Testis (tissue), 2 donors: ENCODE measurements at regions not wholly inside any gene's neighbourhood (a gene's known extent, or its start where the extent isn't known, plus 50 kb on each side); places are given as distances from the start of the nearest gene placed in this dataset.

Experiments used
- DNase-seq: peaks from one replicate; pipeline ENCODE4 v3.0.0-alpha.2; 2019
- H3K27ac ChIP-seq, 2 donors: fragments of 200-600 bp; sonication (generic); one replicate each; pipeline ENCODE4 v1.5.1; 2019
- H3K27me3 ChIP-seq: fragments of 200-600 bp; sonication (generic); one replicate; pipeline ENCODE4 v1.5.1; 2019
- H3K36me3 ChIP-seq: fragments of 200-600 bp; sonication (generic); one replicate; pipeline ENCODE4 v1.5.1; 2017; ENCODE audit warnings: low read depth; ENCODE audit errors: missing control alignments
- H3K4me1 ChIP-seq: fragments of 200-600 bp; sonication (generic); one replicate; pipeline ENCODE4 v1.5.1; 2019
- H3K4me3 ChIP-seq, 2 donors: fragments of 200-600 bp; sonication (generic); one replicate each; pipeline ENCODE4 v1.5.1; 2017 to 2019
- H3K9me3 ChIP-seq: fragments of 200-600 bp; sonication (generic); one replicate; pipeline ENCODE4 v1.5.1; 2017
- CTCF ChIP-seq, 3 experiments: fragments of 450-650 bp in 2 of 3; fragments of 200-600 bp in 1 of 3; sonication (generic) in 1 of 3; IDR thresholded peaks; one replicate each; pipeline ENCODE4 v1.5.1; 2016 to 2019; ENCODE audit warnings: antibody characterized with exemption in 3 of 3, mild to moderate bottlenecking in 2 of 3, moderate library complexity in 1 of 3
- POLR2A ChIP-seq: fragments of 450-650 bp; IDR thresholded peaks from one replicate; pipeline ENCODE4 v1.6.1; 2017; ENCODE audit warnings: antibody characterized with exemption, mild to moderate bottlenecking, moderate library complexity
- WGBS, 2 donors: methylation state at CpG; one replicate each; pipeline ENCODE4 v1.1.5; 2018; 5-methylcytosine and 5-hydroxymethylcytosine counted together
- intact Hi-C: fragments of 100-400 bp; cut with DNase I; formaldehyde crosslinking; loops from one replicate; pipeline ENCODE4 v1.15.1; 2023; ENCODE audit warnings: low total_unique reads

GRCh38 chr6:28751514-28751913 lies 172.3 kb downstream of the TRIM27 start:
- no peak for DNase-seq
- Histone ChIP-seq H3K27me3 (no peaks in the 10 kb centered on the region), H3K9me3 (no peaks in the 10 kb centered on the region), H3K27ac (no peak overlapping the region), H3K4me3 (no peak overlapping the region), H3K4me1 (no peaks in the 10 kb centered on the region), H3K36me3 (no peaks in the 10 kb centered on the region)
- WGBS, 2 donors: 41 to 52% methylated on average over 12 of the region's 12 CpGs
- intact Hi-C loops: no loop called here
- TF ChIP-seq POLR2A (no peak), CTCF (IDR thresholded peaks at IDR 0.05) (no peak)

GRCh38 chr6:28751963-28752350 lies 171.8 kb downstream of the TRIM27 start:
- WGBS, 2 donors: 66 to 69% methylated on average over 2 of the region's 2 CpGs
- intact Hi-C loops: no loop called here
- DNase-seq: no peak
- Histone ChIP-seq H3K4me3 (no peak overlapping the region), H3K4me1 (no peaks in the 10 kb centered on the region), H3K36me3 (no peaks in the 10 kb centered on the region), H3K9me3 (no peaks in the 10 kb centered on the region), H3K27ac (no peak overlapping the region), H3K27me3 (no peaks in the 10 kb centered on the region)
- TF ChIP-seq POLR2A (no peak), CTCF (IDR thresholded peaks at IDR 0.05) (no peak)

- no peak overlapping the region for H3K4me3 ChIP-seq
- intact Hi-C loops: no loop called here
- H3K36me3 ChIP-seq: no peaks in the 10 kb centered on the region
- 54 to 59% methylated on average over 33 of the region's 33 CpGs for WGBS, 2 donors
- TF ChIP-seq POLR2A (no peak), CTCF (IDR thresholded peaks at IDR 0.05) (no peak)
- DNase-seq: no peak
- no peaks in the 10 kb centered on the region for H3K9me3 ChIP-seq
- H3K27ac ChIP-seq: no peak overlapping the region
- no peaks in the 10 kb centered on the region for H3K27me3 ChIP-seq
- H3K4me1 ChIP-seq: no peaks in the 10 kb centered on the region
These were observed 166.2 kb downstream of the TRIM27 start for GRCh38 chr6:28757429-28758045.

GRCh38 chr6:28758046-28758817 lies 165.6 kb downstream of the TRIM27 start:
- Histone ChIP-seq H3K4me3 (no peak overlapping the region), H3K36me3 (no peaks in the 10 kb centered on the region), H3K9me3 (no peaks in the 10 kb centered on the region), H3K27ac (no peak overlapping the region), H3K27me3 (no peaks in the 10 kb centered on the region), H3K4me1 (no peaks in the 10 kb centered on the region)
- TF ChIP-seq CTCF (IDR thresholded peaks at IDR 0.05): no peak
- TF ChIP-seq POLR2A: no peak
- DNase-seq: no peak
- 26 to 33% methylated on average over 19 of the region's 19 CpGs for WGBS, 2 donors
- intact Hi-C loops: no loop called here
